GM21737 (cell line): ENCODE measurements at regions not wholly inside any gene's neighbourhood (a gene's known extent, or its start where the extent isn't known, plus 50 kb on each side); places are given as distances from the start of the nearest gene placed in this dataset.
"Not testable (repeated sequence)": the region's sequence is repeated elsewhere in the genome, so short reads cannot be mapped to it uniquely, and the experiment has no call there.

ENCODE experiments used
- ATAC-seq: cut with Tn5 transposase; IDR thresholded peaks from one replicate; pipeline ENCODE4 v1.9.1; 2021; ENCODE audit warnings: mild to moderate bottlenecking, moderate library complexity; ENCODE audit not compliant: unreplicated experiment

- no peak for ATAC-seq
Measured at GRCh38 chr4:137762591-137762990, 230.3 kb upstream of the PCDH18 start.

- no peak for ATAC-seq
Measured at GRCh38 chr4:137754652-137755471, 222.6 kb upstream of the PCDH18 start.

- ATAC-seq, result no peak
Measured at GRCh38 chr4:137749466-137749865, 217.2 kb upstream of the PCDH18 start.

GRCh38 chr4:137748616-137749015 lies 216.3 kb upstream of the PCDH18 start:
- no peak for ATAC-seq

GRCh38 chr4:137740141-137740540 lies 207.8 kb upstream of the PCDH18 start:
- ATAC-seq, result no peak

GRCh38 chr4:137739391-137739790 lies 207.1 kb upstream of the PCDH18 start:
- no peak for ATAC-seq

- ATAC-seq, result no peak
Measured at GRCh38 chr4:137738375-137738990, 206.2 kb upstream of the PCDH18 start.

- ATAC-seq, result no peak
Measured at GRCh38 chr4:137735561-137736104, 203.3 kb upstream of the PCDH18 start.

- not testable (repeated sequence) for ATAC-seq
Measured at GRCh38 chr4:137733174-137734141, 201.2 kb upstream of the PCDH18 start.

- ATAC-seq, result no peak
Measured at GRCh38 chr4:137722910-137723309, 190.6 kb upstream of the PCDH18 start.

- no peak for ATAC-seq
Measured at GRCh38 chr4:137711502-137711901, 179.2 kb upstream of the PCDH18 start.

GRCh38 chr4:137707626-137708025 lies 175.3 kb upstream of the PCDH18 start:
- ATAC-seq, result no peak

- ATAC-seq, result no peak
Measured at GRCh38 chr4:137707102-137707620, 174.9 kb upstream of the PCDH18 start.

GRCh38 chr4:137705171-137705783 lies 173.0 kb upstream of the PCDH18 start:
- no peak for ATAC-seq

GRCh38 chr4:137703195-137703594 lies 170.9 kb upstream of the PCDH18 start:
- no peak for ATAC-seq

- no peak for ATAC-seq
Measured at GRCh38 chr4:137702512-137702911, 170.2 kb upstream of the PCDH18 start.

- ATAC-seq, result no peak
Measured at GRCh38 chr4:137701401-137701800, 169.1 kb upstream of the PCDH18 start.

- ATAC-seq, result no peak
Measured at GRCh38 chr4:137700751-137701150, 168.5 kb upstream of the PCDH18 start.

GRCh38 chr4:137700072-137700471 lies 167.8 kb upstream of the PCDH18 start:
- no peak for ATAC-seq

- no peak for ATAC-seq
Measured at GRCh38 chr4:137694138-137694537, 161.8 kb upstream of the PCDH18 start.
